NCI-H69 (cell line): ENCODE measurements at regions not wholly inside any gene's neighbourhood (a gene's known extent, or its start where the extent isn't known, plus 50 kb on each side); places are given as distances from the start of the nearest gene placed in this dataset.
"Not testable (repeated sequence)": the region's sequence is repeated elsewhere in the genome, so short reads cannot be mapped to it uniquely, and the experiment has no call there.

Experiments
- DNase-seq: peaks from one replicate; lab custom pipeline; 2025; lab: John Stamatoyannopoulos, UW

DNA sequence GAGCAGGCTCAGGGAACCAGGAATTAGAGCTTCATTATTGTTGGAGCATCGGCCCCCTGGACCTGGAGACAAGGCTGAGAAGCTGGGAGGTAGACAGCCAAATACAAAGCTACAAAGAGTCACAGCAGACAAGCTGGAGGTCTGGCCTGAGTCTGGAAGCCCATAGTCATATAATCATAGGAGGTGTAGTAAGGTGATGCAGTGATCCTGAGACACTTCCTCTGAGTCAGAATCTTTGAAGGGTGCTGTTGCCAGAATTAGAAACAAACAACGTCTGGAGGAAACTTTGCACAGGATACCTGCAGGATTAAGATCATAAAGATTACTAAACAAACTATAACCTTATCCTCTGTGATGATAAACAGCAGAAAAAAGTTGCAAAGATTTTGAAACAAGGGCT lies 213.8 kb downstream of the DSC3 start:
- no peak for DNase-seq

DNA sequence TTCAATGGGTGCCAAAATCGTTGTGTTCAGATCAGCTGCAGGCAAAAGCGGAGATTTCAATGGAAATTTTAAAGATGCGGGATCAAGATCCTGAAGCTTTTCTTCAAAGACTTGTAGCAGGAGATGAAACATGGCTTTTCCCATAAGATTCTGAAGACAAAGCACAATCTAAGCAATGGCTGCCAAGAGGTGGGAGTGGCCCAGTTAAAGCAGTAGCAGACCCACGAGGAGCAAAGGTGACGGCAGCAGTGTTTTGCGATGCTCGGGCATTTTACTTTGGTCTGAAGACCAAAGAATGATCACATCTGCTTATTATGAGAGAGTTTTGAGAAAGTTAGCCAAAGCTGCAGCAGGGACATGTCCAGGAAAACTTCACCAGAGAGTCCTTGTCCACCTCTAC lies 222.9 kb downstream of the DSC3 start:
- no peak for DNase-seq

DNA sequence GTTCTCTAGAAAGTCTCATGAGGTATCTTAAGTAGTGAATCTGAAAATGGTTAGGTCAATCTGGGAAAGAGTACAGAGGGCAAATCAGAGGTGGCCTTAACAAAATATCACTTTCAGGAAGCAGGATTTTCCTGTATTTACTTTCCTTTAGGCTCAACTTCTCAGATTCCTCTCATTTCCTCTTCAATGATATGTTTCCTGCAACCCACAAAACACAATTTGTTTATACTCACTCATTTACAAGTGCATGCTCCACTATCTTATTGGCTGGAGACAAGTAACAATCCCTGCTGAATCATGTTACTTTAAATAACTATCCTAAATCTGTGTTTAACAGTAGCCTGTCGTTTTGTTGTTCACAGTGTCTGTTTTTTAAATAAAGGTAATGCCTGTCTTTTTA lies 228.1 kb downstream of the DSC3 start:
- no peak for DNase-seq

DNA sequence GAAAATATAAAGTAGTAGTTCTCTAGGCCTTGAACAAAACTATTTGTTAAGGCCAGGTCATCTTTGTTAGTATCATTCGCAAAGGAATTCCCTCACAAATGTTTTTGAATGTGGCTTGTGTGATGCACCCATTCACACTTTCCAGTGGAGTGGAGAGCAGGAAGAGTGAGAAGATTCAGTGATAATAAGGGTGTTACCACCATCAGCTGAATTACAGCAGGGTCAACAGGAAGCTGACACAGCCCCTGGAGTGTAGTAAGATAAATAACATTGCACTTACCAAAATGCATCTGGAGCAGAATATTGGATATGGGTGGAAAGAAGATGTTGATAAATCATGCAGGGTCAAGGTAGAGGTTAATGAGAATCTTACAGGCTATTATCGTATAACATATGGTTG lies 231.0 kb downstream of the DSC3 start:
- DNase-seq, result no peak

DNA sequence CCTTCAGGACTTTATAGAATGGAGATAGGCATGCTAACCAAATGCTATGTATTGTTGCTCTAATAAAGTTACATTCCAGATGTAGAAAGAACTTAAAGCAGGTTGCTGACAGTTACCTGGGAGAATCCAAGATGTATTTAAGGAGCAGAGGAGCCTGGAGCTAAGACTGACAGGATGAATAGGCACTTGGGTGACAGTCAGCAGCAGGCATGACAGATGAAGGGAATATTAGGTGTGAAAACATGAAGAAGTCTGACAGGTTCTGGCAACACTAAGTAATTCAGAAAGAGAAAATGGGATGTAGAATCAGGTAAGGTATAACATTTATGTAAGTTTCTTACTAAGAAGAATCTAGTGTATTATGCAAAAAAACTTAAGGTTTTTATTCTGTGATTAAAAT lies 232.0 kb downstream of the DSC3 start:
- no peak for DNase-seq

DNA sequence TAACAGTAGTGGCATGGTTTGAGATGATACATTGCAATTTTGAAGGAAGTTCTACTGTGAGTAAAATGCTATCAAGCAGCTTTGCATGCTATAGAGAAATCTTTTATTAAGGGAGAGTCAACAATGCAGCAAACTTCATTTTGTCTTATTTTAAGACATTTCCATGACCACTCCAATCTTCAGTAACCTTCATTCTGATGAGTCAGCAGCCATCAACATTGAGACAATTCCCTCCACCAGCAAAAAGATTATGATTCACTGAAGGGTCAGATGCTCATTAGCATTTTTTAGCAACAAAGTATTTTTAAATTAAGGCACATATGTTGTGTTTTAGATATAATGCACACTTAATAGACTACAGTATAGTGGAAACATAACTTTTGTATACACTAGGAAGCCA lies 235.7 kb downstream of the DSC3 start:
- no peak for DNase-seq

DNA sequence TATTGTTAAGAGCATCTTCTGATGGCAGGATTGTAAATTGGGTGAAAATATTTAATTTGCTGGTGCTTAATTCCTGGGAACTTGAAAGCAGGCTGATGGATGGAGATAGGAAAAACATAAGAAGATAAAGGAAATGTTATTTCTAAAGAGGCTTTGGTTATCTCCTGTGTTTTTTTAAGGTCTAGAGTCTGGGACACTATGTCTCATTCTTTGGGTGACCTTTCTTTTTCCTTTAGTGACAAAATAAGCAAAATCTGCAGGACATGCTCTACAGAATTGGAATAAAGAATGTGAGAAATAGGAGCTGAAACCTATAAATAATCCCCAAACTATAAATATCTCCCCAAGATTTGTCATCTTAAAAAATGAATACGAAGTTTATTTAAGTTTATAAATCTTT lies 241.7 kb downstream of the DSC3 start:
- no peak for DNase-seq

DNA sequence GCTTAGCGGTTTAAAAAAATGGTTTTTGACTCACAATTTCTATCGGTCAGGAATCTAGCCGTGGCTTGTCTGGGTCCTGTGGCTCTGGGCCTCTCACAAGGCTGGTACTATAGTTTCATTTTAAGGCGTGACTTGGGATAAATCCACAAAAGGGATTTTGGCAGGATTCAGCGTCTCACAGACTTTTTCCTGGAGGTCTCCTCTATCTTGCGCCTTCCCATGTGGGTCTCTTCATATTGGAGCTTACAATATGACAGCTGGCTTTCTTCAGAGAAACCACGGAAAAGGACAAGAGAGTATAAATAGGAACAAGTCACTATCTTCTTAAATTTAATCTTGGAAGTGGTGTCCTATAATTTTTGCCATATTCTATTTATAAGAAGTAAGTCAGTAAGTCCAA lies 250.5 kb downstream of the DSC3 start:
- no peak for DNase-seq

DNA sequence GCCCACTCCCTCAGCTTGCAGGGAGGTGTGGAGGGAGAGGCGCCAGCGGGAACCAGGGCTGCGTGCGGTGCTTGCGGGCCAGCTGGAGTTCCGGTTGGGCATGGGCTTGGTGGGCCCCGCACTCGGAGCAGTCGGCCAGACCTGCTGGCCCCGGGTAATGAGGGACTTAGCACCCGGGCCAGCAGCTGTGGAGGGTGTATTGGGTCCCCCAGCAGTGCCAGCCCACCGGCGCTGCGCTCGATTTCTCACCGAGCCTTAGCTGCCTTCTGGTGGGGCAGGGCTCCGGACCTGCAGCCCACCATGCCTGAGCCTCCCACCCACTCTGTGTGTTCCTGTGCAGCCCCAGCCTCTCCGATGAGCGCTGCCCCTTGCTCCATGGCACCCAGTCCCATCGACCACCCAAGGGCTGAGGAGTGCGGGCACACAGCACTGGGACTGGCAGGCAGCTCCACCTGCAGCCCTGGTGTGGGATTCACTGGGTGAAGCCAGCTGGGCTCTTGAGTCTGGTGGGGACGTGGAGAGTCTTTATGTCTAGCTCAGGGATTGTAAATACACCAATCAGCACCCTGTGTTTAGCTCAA lies 254.0 kb downstream of the DSC3 start:
- not testable (repeated sequence) for DNase-seq

DNA sequence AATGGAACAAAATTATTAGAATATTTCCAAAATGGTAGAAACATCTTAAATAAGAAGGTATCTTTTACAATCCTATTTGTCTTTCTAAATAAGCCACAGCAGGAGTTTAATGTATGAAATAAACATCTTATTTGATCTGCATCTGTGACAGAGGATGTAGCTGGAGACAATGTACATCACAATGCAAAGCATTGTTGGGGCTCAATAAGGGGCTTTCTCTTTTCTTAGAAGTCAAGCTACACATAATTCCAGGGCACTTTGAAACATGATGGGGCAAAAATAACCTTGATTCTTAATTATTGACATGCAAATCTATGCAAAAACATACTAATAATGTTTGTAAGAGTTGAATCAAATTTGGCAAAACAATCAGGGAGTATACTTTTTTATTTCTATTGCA lies 255.1 kb downstream of the DSC3 start:
- DNase-seq, result no peak

DNA sequence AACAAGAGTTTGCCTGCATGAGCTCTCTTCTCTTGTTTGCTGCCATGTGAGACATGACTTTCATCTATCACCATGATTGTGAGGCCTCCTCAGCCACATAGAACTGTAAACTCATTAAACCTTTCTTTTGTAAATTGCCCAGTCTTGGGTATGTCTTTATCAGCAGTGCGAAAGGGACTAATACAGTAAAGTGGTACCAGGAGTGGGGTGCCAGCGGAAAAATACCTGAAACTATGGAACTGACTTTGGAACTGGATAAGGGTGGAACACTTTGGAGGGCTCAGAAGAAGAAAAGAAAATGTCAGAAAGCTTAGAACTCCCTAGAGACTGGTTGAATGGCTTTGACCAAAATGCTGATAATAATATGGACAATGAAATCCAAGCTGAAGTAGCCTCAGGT lies 260.9 kb downstream of the DSC3 start:
- no peak for DNase-seq

DNA sequence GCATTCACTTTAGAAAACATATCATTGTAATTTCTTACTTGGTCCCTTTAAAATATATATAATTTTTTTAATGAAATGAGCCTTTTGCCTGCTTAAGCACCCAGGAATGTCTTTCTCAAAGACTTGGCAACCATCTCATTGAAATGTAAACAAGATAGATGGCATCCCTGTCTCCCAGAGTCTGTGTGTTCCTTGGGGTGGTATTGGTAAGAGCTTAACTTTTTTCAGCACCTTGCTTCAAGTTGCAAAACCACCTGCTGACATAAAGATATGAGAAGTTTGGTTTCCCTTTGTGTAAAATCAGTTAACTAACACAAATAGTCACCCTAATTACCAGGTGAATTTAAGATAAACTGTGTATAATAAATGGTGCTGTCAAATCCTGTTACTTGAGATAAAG lies 266.9 kb downstream of the DSC3 start:
- no peak for DNase-seq

DNA sequence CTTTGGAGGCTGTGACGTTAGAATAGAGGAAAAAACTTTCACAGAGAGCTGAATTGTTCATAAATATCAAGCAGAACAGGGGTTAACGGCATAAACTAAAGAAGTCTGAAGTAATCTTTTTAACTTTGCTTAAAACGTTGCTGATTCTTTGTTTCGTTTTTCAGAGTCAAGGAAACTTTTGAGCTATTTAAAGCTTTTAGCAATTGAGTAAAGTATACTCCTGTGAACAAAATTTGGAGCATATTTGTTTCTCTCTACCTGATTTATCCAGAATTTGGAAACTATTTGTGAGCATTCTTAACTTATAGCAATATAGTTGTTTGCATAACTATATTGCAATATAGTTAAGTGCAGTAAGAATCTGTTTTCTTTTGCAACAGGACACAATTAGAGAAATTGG lies 270.4 kb downstream of the DSC3 start:
- DNase-seq, result not testable (repeated sequence)

DNA sequence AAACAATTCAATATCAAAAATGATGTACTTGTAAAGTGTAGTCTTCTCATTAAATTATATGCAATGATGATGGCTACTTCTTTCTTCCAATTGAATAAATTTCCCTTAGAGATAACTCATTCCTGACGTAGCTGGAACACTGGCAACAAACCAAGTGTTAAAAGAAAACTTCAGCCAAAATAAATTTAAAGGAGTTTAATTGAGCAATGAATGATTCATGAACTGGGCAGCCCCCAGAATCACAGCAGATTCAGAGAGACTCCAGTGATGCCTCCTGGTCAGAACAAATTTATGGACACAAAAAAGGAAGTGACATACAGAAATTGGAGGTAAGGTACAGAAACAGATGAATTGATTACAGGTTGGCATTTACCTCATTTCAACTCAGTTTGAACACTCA lies 276.5 kb downstream of the DSC3 start:
- no peak for DNase-seq

DNA sequence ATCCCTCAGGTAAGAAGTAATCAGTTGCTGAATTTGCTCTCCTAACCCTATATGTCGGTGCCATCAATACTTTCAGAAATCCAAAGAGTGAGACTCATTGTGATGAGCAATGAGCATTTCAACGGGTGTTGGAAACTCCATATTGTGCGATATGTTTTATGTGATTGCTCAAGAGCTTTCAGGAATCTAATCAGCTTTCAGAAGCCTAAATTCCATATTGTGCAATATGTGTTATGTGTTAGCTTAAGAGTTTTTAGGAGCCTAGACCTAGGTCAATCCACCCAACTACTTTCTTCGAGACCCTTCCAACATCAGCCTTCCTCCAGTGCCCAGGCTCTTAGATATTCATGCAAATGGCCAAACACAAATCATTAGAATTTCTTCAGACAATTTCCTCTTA lies 277.3 kb downstream of the DSC3 start:
- no peak for DNase-seq

DNA sequence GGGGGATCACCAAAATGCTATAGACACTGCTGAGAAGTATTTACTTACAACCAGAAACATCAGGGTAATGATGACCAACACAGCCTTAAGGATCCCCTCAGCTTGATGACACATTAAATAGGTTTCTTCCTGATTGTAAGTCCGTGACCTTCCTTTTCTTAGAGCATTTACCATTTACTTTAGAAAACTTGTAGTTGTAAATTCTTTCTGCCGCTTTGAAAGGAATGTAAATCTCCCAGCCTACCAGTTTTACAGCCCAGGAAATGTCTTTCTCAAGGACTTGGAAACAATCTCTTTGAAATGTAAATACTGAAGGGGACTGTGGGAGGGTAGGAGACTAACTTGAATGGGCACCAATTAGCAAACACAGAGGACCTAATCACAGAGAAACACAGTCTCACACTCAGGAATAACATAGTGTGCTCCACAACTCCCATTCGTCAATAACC lies 278.6 kb downstream of the DSC3 start:
- DNase-seq, result no peak

DNA sequence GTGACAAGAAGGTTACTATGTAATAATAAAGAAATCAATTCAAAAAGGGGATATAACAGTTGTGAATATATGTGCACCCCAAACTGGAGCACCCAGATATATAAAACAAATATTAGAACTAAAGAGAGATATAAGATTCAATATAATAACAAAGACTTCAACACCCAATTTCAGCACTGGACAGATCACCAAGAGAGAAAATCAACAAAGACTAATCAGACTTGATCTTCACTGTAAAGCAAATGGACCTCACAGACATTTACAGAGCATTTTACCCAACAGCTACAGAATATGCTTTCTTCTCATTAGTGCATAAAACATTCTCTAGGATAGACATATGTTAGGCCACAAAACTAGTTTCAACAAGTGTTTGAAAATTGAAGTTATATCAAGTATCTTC lies 287.7 kb downstream of the DSC3 start:
- DNase-seq, result no peak

DNA sequence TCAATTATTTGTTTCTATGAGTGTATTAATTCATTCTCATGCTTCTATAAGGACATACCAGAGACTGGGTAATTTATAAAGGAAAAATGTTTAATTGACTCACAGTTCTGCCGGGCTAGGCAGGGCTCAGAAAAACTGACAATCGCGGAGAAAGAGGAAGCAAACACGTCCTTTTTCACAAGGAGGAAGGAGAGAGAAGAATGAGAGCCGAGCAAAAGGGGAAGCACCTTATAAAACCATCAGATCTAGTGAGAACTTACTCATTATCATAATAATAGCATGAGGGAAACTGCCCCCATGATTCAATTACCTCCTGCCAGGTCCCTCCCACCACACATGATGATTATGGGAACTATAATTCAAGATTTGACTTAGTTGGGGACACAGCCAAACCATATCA lies 294.0 kb downstream of the DSC3 start:
- DNase-seq, result no peak

DNA sequence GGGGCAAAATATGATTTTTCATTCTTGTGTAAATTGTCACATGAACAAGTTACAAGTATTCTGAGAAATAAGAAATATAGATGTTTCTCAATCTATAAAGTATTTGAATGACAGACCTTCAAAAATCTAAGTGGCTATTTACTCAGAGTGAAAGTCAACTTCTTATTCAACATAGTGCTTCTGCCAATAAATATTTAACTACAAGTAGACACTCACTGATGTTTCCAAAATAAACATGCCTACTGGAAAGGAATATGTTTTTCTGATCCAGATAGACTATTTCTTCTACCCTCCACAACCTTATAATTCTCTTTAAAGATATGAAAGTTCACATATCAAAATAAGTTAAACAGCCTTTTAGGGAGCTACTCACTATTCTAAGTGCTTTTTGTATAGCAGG lies 296.3 kb downstream of the DSC3 start:
- no peak for DNase-seq

DNA sequence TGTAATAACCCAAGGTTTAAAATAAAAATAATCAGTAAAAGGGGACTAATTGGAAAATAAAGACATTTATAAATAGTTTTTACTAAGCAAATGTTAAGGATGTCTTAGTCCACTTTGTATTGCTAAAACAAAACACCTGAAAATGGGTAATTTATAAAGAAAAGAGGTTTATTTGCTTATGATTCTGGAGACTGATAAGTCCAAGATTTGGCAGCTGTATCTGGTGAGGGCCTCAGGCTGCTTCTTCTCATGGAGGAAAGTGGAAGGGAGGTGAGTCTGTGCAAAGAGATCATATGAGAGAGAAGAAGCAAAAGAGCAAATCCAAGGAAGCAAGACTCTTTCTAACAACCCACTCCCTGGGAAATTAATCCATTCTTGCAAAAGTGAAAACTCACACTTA lies 299.5 kb downstream of the DSC3 start:
- no peak for DNase-seq

DNA sequence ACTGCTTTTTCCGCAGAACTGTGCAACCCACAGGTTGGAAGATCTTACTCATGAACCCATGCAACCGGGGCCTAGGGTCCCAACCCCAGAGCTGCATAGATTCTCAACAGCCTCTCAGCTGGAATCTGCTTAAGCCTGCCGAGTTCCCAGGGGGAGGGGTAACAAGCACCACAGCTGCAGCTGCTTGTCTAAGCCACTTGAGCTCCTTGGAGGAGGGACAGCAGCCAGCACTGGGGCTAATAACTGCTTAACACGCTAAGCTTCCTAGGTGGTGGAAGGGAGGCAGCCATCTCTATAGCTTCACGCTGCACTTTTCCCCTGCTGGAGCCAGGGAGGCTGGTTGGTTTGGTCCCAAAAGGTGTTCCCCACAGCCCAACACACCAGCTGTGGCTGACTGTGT lies 311.6 kb downstream of the DSC3 start:
- no peak for DNase-seq

DNA sequence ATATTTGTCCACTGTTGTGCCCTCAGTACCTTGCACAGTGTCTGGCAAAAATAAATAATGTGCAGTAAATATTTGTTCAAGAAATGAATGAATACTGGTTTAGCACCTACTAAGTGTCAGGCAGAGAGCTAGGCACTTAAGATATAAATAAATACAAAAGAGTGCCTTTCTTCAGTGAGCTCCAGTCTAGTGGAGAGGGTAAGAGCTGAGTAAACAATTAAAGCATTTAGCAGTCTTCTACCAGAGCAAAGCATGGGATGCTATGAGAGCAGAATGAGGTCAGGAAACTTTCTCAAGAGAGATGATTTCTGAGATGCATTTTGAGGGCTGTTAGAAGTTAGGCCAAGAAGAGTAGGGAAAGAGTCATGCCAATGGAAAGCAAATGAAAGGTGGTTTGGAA lies 314.7 kb downstream of the DSC3 start:
- DNase-seq, result no peak

DNA sequence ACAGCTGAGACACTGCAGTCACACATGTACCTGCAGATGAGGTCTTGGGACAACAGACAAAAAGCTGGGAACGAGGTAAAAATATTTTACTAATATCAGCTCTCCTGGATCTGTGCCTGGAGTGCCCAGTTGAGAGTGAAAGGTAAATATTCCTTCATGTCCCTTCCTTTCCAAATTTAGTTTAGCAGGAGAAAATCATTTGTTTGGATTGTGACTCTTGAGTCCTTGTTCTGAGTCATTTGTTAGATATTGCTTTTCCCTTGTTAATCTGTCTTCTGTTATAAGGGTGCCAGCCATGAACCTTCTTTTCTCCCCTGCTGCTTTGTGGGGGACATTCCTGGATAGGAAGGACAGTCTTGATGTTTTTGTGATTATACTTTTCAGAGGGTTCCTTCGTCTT lies 329.2 kb downstream of the DSC3 start:
- no peak for DNase-seq

DNA sequence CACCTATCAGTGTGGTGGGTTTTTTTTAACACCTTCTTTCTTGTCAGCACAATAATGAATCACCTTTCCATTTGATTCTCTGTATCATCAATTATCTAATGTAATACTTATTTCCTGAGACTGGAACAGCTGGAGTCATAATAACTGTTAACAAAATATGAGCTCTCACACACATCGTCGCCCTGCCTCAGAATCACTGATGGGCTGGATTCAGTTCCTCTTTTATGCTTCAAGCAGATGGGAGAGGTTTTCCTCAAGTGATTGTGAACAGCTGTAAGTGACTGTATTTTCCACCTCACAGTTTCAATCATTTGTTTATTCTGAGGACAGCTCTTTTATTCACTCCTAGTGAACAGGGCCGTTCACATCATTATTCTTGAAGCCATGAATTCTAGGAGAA lies 330.2 kb downstream of the DSC3 start:
- no peak for DNase-seq

DNA sequence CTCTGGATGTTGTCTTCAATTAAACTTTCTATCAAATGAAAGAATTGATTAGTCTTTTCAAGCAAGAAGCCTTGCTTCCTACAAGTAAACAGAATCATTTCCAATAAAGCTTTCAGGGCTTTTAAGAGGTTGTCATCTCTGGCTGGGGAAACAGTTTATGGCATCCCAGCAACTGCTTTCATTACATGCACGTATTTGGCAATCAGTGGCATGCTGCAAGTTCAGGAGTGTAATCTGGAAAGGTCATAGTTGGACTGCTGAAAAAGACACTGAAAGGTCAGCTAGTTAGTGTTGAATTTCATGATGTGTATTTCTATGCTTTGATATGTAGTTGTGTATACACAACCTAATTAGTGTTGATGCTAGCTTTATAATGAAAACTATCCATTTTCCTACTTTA lies 332.9 kb downstream of the DSC3 start:
- no peak for DNase-seq
